Upper lobe of left lung (tissue), 6 donors: ENCODE measurements at regions not wholly inside any gene's neighbourhood (a gene's known extent, or its start where the extent isn't known, plus 50 kb on each side); places are given as distances from the start of the nearest gene placed in this dataset.

Experiments
- ATAC-seq, 2 donors: fragments of 200-7000 bp; cut with Tn5 transposase; one replicate each; pipeline ENCODE4 v1.9.1; 2022; ENCODE audit warnings: mild to moderate bottlenecking in 2 of 2, moderate library complexity in 2 of 2; ENCODE audit not compliant: low FRiP score in 2 of 2
- DNase-seq, 2 donors: peaks; one replicate each; pipeline ENCODE4 v3.0.0-alpha.2; 2019 to 2020
- H3K27ac ChIP-seq, 4 donors: fragments of 200-600 bp; sonication (generic); one replicate each; pipeline ENCODE4 v1.5.1; 2016 to 2019
- H3K27me3 ChIP-seq, 4 donors: fragments of 200-600 bp; sonication (generic); one replicate each; pipeline ENCODE4 v1.5.1; 2017 to 2019
- H3K36me3 ChIP-seq, 4 donors: fragments of 200-600 bp; sonication (generic); one replicate each; pipeline ENCODE4 v1.5.1; 2016 to 2019
- H3K4me1 ChIP-seq, 4 donors: fragments of 200-600 bp; sonication (generic); one replicate each; pipeline ENCODE4 v1.5.1; 2018 to 2019
- H3K4me3 ChIP-seq, 4 donors: fragments of 200-600 bp; sonication (generic); one replicate each; pipeline ENCODE4 v1.5.1; 2017 to 2019; ENCODE audit warnings: mild to moderate bottlenecking in 2 of 4, moderate library complexity in 1 of 4
- H3K9me3 ChIP-seq, 4 donors: fragments of 200-600 bp; sonication (generic); one replicate each; pipeline ENCODE4 v1.5.1; 2018 to 2019
- EP300 ChIP-seq, 4 donors: sonication (generic); formaldehyde crosslinking; IDR thresholded peaks; one replicate each; pipeline ENCODE4 v1.5.1; 2017; ENCODE audit warnings: antibody characterized with exemption in 4 of 4, control low read depth in 2 of 4
- POLR2A ChIP-seq, 4 donors: fragments of 450-650 bp; IDR thresholded peaks; one replicate each; pipeline ENCODE4 v1.5.1; 2016 to 2017; ENCODE audit warnings: antibody characterized with exemption in 4 of 4, mild to moderate bottlenecking in 2 of 4
- POLR2AphosphoS5 ChIP-seq, 2 donors: sonication (generic); formaldehyde crosslinking; IDR thresholded peaks; one replicate each; pipeline ENCODE4 v1.5.1; 2017; ENCODE audit warnings: antibody characterized with exemption in 2 of 2
- WGBS, 2 donors: methylation state at CpG; one replicate each; pipeline ENCODE4 v1.1.5; 2017 to 2018; 5-methylcytosine and 5-hydroxymethylcytosine counted together
- TF ChIP-seq, protein P1 (sequence below), 6 experiments: fragments of 450-650 bp in 4 of 6; fragments of 200-600 bp in 2 of 6; sonication (generic) in 2 of 6; IDR thresholded peaks; one replicate each; pipeline ENCODE4 v1.5.1; 2016 to 2019; ENCODE audit warnings: antibody characterized with exemption in 6 of 6
- donor health status: DM: no; HTN: no; CAD: no; lungs with moderate emphysema.
- donor health status: DM: no; HTN: yes; CAD: no; lungs with severe emphysema.

DNA sequence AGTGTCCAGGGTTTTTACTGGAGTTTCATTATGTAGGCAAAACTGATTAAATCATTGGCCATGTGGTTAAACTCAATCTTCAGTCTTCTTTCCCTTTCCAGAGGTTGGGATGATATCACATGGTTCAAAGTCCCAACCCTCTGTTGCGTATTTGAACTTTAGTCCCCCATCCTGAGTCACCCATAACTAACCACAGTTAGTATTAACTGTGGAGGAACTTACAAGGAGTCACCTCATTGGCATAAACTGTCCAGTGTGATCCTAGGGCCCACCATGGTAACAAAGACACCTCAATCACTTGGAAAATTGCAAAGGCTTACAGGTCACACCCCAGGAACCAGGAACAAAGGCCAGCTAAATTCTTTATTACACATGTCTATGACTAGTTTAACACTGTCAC is 188.5 kb downstream of the COX7C start:
- WGBS, 2 donors: 83 to 89% methylated on average over 1 of the region's 1 CpG
- TF ChIP-seq EP300 (IDR thresholded peaks at IDR 0.05) (no peak), POLR2AphosphoS5 (IDR thresholded peaks at IDR 0.05) (no peak), POLR2A (IDR thresholded peaks at IDR 0.05) (no peak)
- TF ChIP-seq, protein P1, sequence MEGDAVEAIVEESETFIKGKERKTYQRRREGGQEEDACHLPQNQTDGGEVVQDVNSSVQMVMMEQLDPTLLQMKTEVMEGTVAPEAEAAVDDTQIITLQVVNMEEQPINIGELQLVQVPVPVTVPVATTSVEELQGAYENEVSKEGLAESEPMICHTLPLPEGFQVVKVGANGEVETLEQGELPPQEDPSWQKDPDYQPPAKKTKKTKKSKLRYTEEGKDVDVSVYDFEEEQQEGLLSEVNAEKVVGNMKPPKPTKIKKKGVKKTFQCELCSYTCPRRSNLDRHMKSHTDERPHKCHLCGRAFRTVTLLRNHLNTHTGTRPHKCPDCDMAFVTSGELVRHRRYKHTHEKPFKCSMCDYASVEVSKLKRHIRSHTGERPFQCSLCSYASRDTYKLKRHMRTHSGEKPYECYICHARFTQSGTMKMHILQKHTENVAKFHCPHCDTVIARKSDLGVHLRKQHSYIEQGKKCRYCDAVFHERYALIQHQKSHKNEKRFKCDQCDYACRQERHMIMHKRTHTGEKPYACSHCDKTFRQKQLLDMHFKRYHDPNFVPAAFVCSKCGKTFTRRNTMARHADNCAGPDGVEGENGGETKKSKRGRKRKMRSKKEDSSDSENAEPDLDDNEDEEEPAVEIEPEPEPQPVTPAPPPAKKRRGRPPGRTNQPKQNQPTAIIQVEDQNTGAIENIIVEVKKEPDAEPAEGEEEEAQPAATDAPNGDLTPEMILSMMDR (IDR thresholded peaks at IDR 0.05): no peak

DNA sequence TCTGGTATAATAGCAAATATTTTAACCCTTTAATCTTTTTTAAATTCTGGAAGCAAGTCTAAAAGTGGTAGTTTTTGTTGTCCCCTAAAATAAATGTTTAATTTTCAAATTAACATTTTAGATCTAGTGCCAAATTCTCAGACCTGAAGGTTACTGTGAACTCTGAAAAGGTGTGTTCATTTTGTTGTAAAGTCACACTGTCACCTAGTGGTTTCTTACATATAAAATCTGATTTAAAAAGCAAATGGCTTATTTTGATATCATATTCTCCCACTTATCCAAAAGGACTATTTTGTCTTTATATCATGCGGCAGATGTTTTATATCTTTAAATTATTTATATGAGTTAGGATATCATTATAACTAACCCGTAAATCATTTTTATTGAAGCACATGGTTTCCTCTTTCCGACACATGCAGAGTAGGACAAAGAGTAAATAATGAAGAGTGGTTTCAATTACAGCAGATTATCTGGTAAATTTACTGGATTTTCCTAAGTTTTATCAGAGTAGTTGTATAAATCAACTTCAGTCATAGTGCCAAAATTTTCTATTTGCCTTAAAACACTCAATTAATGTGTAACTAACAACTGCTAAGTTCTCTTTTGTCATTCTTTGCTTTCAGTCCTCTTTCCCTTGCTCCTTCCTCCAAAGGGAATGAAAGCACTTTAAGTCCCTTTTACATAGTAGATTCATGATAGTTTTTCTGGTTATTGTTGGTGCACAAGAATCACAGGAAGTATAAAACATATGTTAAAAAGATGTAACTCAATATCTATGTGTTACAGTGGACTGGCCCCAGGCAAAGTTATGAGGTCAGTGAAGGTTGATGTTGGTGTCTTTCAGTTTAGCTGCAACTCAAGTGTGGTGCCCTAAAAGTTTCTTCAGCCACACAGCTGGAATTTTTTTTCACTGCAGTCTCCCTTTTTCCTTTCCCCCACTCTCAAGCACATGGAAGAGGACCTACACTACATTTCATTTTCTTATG is 189.6 kb downstream of the COX7C start:
- DNase-seq (no peak), ATAC-seq (no peak)
- no peaks in the 10 kb centered on the region for H3K36me3 ChIP-seq
- H3K4me3 ChIP-seq: no peak overlapping the region
- H3K4me1 ChIP-seq: no peaks in the 10 kb centered on the region
- 64 to 66% methylated on average over 3 of the region's 3 CpGs for WGBS, 2 donors
- no peak overlapping the region for H3K27ac ChIP-seq
- H3K27me3 ChIP-seq: no peaks in the 10 kb centered on the region
- no peaks in the 10 kb centered on the region for H3K9me3 ChIP-seq
- TF ChIP-seq POLR2A (IDR thresholded peaks at IDR 0.05): no peak
- TF ChIP-seq, protein P1 (IDR thresholded peaks at IDR 0.05): no peak
- no peak for TF ChIP-seq EP300 (IDR thresholded peaks at IDR 0.05)
- no peak for TF ChIP-seq POLR2AphosphoS5 (IDR thresholded peaks at IDR 0.05)

More for the DNA sequence above, 188.5 kb downstream of the COX7C start:
- no peaks in the 10 kb centered on the region for H3K9me3 ChIP-seq
- no peak for DNase-seq
- H3K27ac ChIP-seq: no peak overlapping the region
- no peak overlapping the region for H3K4me3 ChIP-seq
- no peaks in the 10 kb centered on the region for H3K36me3 ChIP-seq
- H3K4me1 ChIP-seq: no peaks in the 10 kb centered on the region
- no peak for ATAC-seq
- no peaks in the 10 kb centered on the region for H3K27me3 ChIP-seq

DNA sequence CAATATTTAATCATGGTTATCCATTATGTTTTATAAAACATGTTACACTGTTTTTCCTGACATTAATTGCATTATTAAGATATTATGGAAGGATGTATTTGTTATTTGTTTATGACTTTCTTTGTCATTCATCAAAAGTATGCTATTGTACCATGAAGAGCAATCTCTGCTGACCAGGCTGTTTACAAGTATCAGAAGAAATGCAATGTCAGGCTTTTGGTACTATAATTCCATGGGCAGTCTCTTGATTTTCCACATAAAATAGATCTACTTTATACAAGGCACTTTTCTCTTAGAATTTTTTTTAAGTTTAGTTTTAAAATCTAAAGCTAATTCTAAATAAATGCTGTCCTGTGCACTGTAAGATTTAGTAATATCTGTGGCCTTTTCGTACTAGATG is 196.6 kb downstream of the COX7C start:
- Histone ChIP-seq H3K9me3 (no peaks in the 10 kb centered on the region), H3K4me3 (no peak overlapping the region), H3K27me3 (no peaks in the 10 kb centered on the region), H3K4me1 (no peaks in the 10 kb centered on the region), H3K27ac (no peak overlapping the region), H3K36me3 (no peaks in the 10 kb centered on the region)
- 73 to 91% methylated on average over 1 of the region's 1 CpG for WGBS, 2 donors
- DNase-seq (no peak), ATAC-seq (no peak)
- TF ChIP-seq POLR2A (IDR thresholded peaks at IDR 0.05): no peak
- TF ChIP-seq POLR2AphosphoS5 (IDR thresholded peaks at IDR 0.05): no peak

DNA sequence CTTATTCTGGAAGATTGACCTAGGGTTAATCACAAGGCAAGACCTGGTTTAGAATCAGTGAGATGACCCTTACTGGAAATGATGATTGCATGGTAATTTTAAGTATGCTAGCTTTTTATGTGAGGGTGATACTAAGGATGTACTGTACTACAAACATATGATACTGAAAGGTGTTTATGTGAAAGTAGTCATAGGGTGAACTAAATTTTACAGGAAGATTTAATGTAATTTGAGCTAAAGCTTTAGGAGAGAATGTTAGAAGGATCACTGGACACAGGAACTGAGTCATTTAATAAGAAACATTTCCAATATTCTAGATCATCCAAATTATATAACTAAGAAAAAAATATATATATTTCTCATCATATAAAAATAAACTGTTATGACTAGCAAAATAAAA is 197.2 kb downstream of the COX7C start:
- Histone ChIP-seq H3K4me1 (no peaks in the 10 kb centered on the region), H3K36me3 (no peaks in the 10 kb centered on the region), H3K4me3 (no peak overlapping the region), H3K27ac (no peak overlapping the region), H3K27me3 (no peaks in the 10 kb centered on the region), H3K9me3 (no peaks in the 10 kb centered on the region)
- no peak for ATAC-seq
- no peak for DNase-seq
- TF ChIP-seq, protein P1 (IDR thresholded peaks at IDR 0.05): no peak
- TF ChIP-seq POLR2AphosphoS5 (IDR thresholded peaks at IDR 0.05) (no peak), POLR2A (IDR thresholded peaks at IDR 0.05) (no peak), EP300 (IDR thresholded peaks at IDR 0.05) (no peak)

GRCh38 chr5:86824637-86825036 is 206.9 kb downstream of the COX7C start:
- no peak for ATAC-seq
- H3K27ac ChIP-seq: no peak overlapping the region
- no peaks in the 10 kb centered on the region for H3K36me3 ChIP-seq
- no peaks in the 10 kb centered on the region for H3K9me3 ChIP-seq
- H3K4me3 ChIP-seq: no peak overlapping the region
- no peaks in the 10 kb centered on the region for H3K4me1 ChIP-seq
- TF ChIP-seq EP300 (IDR thresholded peaks at IDR 0.05) (no peak), POLR2A (IDR thresholded peaks at IDR 0.05) (no peak), POLR2AphosphoS5 (IDR thresholded peaks at IDR 0.05) (no peak)
- TF ChIP-seq, protein P1 (IDR thresholded peaks at IDR 0.05): no peak
- no peaks in the 10 kb centered on the region for H3K27me3 ChIP-seq
- WGBS, 2 donors: 25 to 36% methylated on average over 2 of the region's 2 CpGs
- DNase-seq: no peak
